ENCODE measurements at regions not wholly inside any gene's neighbourhood (a gene's known extent, or its start where the extent isn't known, plus 50 kb on each side); places are given as distances from the start of the nearest gene placed in this dataset.

DNA sequence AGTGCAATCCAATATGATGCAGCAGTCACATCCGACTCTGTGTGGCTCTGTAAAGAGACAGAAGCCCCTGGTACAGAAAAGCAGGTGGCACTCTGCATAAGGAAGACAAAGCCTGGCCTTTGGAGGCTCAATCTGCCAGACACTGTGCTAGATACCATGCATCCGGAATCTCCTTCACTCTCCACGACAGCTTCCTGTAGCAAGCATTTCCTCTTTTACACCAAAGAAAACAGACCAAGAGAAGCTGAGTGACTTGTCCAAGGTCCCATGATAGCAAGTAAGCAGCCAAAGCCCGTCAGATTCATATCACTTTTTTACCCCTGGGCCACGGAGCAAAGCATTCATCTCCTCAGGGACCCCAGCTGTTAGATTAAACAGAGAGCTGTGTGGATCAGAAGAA, 64.2 kb upstream of the SMIM23 start:
- TF ChIP-seq, protein P1, sequence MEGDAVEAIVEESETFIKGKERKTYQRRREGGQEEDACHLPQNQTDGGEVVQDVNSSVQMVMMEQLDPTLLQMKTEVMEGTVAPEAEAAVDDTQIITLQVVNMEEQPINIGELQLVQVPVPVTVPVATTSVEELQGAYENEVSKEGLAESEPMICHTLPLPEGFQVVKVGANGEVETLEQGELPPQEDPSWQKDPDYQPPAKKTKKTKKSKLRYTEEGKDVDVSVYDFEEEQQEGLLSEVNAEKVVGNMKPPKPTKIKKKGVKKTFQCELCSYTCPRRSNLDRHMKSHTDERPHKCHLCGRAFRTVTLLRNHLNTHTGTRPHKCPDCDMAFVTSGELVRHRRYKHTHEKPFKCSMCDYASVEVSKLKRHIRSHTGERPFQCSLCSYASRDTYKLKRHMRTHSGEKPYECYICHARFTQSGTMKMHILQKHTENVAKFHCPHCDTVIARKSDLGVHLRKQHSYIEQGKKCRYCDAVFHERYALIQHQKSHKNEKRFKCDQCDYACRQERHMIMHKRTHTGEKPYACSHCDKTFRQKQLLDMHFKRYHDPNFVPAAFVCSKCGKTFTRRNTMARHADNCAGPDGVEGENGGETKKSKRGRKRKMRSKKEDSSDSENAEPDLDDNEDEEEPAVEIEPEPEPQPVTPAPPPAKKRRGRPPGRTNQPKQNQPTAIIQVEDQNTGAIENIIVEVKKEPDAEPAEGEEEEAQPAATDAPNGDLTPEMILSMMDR (IDR thresholded peaks at IDR 0.05) = no peak
- TF ChIP-seq POLR2A (IDR thresholded peaks at IDR 0.05) = no peak
